22Rv1 (cell line): ENCODE measurements at regions not wholly inside any gene's neighbourhood (a gene's known extent, or its start where the extent isn't known, plus 50 kb on each side); places are given as distances from the start of the nearest gene placed in this dataset.

ENCODE experiments used
- CTCF ChIP-seq: fragments of 450-650 bp; IDR thresholded peaks from 2 replicates; pipeline ENCODE4 v1.5.1; 2017; ENCODE audit warnings: mild to moderate bottlenecking
- ZFX ChIP-seq: fragments of 450-650 bp; IDR thresholded peaks from 2 replicates; pipeline ENCODE4 v1.6.1; 2017; ENCODE audit warnings: antibody characterized with exemption, borderline replicate concordance

- no peak for TF ChIP-seq CTCF
- no peak for TF ChIP-seq ZFX
Observed at GRCh38 chr4:79025170-79025569, 85.9 kb upstream of the PAQR3 start.
